HepG2 (cell line): ENCODE measurements at regions not wholly inside any gene's neighbourhood (a gene's known extent, or its start where the extent isn't known, plus 50 kb on each side); places are given as distances from the start of the nearest gene placed in this dataset.

Experiments
- IRF9 ChIP-seq: sonication (generic); formaldehyde crosslinking; IDR thresholded peaks from 2 replicates; pipeline ENCODE4 v1.8.0; 2022; ENCODE audit warnings: missing genetic modification reagents, mild to moderate bottlenecking, borderline replicate concordance
- RAD21 ChIP-seq: fragments of 450-650 bp; formaldehyde crosslinking; IDR thresholded peaks from 2 replicates; pipeline ENCODE4 v1.5.0; 2020; ENCODE audit warnings: mild to moderate bottlenecking
- ZMYM4 ChIP-seq: sonication (generic); formaldehyde crosslinking; IDR thresholded peaks from 2 replicates; pipeline ENCODE4 v1.8.1; 2023; ENCODE audit warnings: mild to moderate bottlenecking, missing genetic modification reagents
- ZNF331 ChIP-seq: sonication (generic); formaldehyde crosslinking; IDR thresholded peaks from 2 replicates; pipeline ENCODE4 v1.4.0; 2020; ENCODE audit warnings: missing genetic modification reagents
- ZNF354B ChIP-seq: sonication (generic); formaldehyde crosslinking; IDR thresholded peaks from 2 replicates; pipeline ENCODE4 v1.8.0; 2022; ENCODE audit warnings: mild to moderate bottlenecking, missing genetic modification reagents
- ZNF460 ChIP-seq: sonication (generic); formaldehyde crosslinking; IDR thresholded peaks from 2 replicates; pipeline ENCODE4 v1.5.1; 2020; ENCODE audit warnings: missing genetic modification reagents, mild to moderate bottlenecking, borderline replicate concordance
- ZNF710 ChIP-seq: sonication (generic); formaldehyde crosslinking; IDR thresholded peaks from 2 replicates; pipeline ENCODE4 v1.5.0; 2020; ENCODE audit warnings: mild to moderate bottlenecking, missing genetic modification reagents, borderline replicate concordance
- TF ChIP-seq, protein P1 (sequence below): sonication (generic); formaldehyde crosslinking; IDR thresholded peaks from 2 replicates; pipeline ENCODE4 v1.5.0; 2020; ENCODE audit warnings: mild to moderate bottlenecking, missing genetic modification reagents

DNA sequence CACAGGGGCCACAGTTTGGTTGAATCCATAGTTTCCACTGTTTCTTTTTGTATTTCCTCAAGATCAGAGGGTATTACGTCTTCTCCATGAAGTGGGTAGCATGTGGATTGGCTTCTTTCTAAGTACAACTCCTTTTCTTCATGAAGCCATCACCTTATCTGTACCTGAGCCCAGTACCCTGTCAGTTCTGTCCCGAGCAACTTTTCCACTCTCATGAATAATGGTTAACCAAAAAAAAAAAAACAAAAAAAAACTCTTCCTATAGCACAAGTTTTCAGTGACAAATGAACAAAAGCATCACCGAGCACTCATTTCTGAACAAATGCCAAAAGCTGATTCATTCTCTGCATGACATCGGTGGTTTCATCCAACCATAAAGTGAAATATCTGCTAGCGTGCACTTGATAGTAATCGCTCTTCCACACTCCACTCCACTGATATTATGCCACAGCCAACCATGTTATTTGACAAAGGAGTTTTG is 53.0 kb upstream of the CCDC150 start (continued):
- TF ChIP-seq ZNF710 (CRISPR knock-in tag) (no peak), IRF9 (CRISPR knock-in tag) (no peak), ZNF331 (no peak), ZNF460 (CRISPR knock-in tag) (no peak), ZMYM4 (CRISPR knock-in tag) (no peak), ZNF354B (CRISPR knock-in tag) (no peak), RAD21 (CRISPR knock-in tag) (no peak)
- TF ChIP-seq, protein P1, sequence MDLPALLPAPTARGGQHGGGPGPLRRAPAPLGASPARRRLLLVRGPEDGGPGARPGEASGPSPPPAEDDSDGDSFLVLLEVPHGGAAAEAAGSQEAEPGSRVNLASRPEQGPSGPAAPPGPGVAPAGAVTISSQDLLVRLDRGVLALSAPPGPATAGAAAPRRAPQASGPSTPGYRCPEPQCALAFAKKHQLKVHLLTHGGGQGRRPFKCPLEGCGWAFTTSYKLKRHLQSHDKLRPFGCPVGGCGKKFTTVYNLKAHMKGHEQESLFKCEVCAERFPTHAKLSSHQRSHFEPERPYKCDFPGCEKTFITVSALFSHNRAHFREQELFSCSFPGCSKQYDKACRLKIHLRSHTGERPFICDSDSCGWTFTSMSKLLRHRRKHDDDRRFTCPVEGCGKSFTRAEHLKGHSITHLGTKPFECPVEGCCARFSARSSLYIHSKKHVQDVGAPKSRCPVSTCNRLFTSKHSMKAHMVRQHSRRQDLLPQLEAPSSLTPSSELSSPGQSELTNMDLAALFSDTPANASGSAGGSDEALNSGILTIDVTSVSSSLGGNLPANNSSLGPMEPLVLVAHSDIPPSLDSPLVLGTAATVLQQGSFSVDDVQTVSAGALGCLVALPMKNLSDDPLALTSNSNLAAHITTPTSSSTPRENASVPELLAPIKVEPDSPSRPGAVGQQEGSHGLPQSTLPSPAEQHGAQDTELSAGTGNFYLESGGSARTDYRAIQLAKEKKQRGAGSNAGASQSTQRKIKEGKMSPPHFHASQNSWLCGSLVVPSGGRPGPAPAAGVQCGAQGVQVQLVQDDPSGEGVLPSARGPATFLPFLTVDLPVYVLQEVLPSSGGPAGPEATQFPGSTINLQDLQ (CRISPR knock-in tag) = no peak
